ENCODE measurements at regions not wholly inside any gene's neighbourhood (a gene's known extent, or its start where the extent isn't known, plus 50 kb on each side); places are given as distances from the start of the nearest gene placed in this dataset.

- Histone ChIP-seq H3K4me3 (no peak overlapping the region), H3K27ac (no peak overlapping the region), H3K4me1 (no peaks in the 10 kb centered on the region), H3K9me3 (no peaks in the 10 kb centered on the region), H3K27me3 (no peaks in the 10 kb centered on the region), H3K36me3 (no peaks in the 10 kb centered on the region)
- no peak for FAIRE-seq
- intact Hi-C loops (cut with DNase I), result no loop called here
- no peak for TF ChIP-seq CTCF (IDR thresholded peaks at IDR 0.05)
- WGBS, 2 donors, result 94 to 97% methylated on average over 1 of the region's 1 CpG
- ATAC-seq, result no peak
- no peak for DNase-seq
Observed at GRCh38 chr12:27907766-27908165, 64.8 kb downstream of the PTHLH start.

- Histone ChIP-seq H3K27me3 (no peaks in the 10 kb centered on the region), H3K36me3 (no peaks in the 10 kb centered on the region), H3K4me3 (no peak overlapping the region), H3K4me1 (no peaks in the 10 kb centered on the region), H3K27ac (no peak overlapping the region), H3K9me3 (no peaks in the 10 kb centered on the region)
- DNase-seq, result no peak
- no peak for ATAC-seq
- intact Hi-C loops (cut with DNase I), result no loop called here
- FAIRE-seq, result no peak
- 92 to 94% methylated on average over 3 of the region's 3 CpGs for WGBS, 2 donors
- TF ChIP-seq CTCF (IDR thresholded peaks at IDR 0.05), result no peak
Observed at GRCh38 chr12:27906658-27907473, 65.7 kb downstream of the PTHLH start.

GRCh38 chr12:27906127-27906500 lies 66.4 kb downstream of the PTHLH start:
- H3K4me1 ChIP-seq, result no peaks in the 10 kb centered on the region
- H3K9me3 ChIP-seq, result no peaks in the 10 kb centered on the region
- DNase-seq (no peak), FAIRE-seq (no peak), ATAC-seq (no peak)
- 81 to 85% methylated on average over 3 of the region's 3 CpGs for WGBS, 2 donors
- intact Hi-C loops (cut with DNase I), result no loop called here
- no peak overlapping the region for H3K4me3 ChIP-seq
- H3K36me3 ChIP-seq, result no peaks in the 10 kb centered on the region
- H3K27ac ChIP-seq, result no peak overlapping the region
- no peak for TF ChIP-seq CTCF (IDR thresholded peaks at IDR 0.05)
- H3K27me3 ChIP-seq, result no peaks in the 10 kb centered on the region

- Histone ChIP-seq H3K4me3 (no peak overlapping the region), H3K27me3 (no peaks in the 10 kb centered on the region), H3K9me3 (no peaks in the 10 kb centered on the region), H3K27ac (no peak overlapping the region), H3K4me1 (no peaks in the 10 kb centered on the region), H3K36me3 (no peaks in the 10 kb centered on the region)
- DNase-seq, result no peak
- WGBS, 2 donors, result 73 to 77% methylated on average over 6 of the region's 6 CpGs
- intact Hi-C loops (cut with DNase I), result no loop called here
- ATAC-seq, result no peak
- no peak for FAIRE-seq
- no peak for TF ChIP-seq CTCF (IDR thresholded peaks at IDR 0.05)
Observed at GRCh38 chr12:27905285-27906126, 67.0 kb downstream of the PTHLH start.

GRCh38 chr12:27902651-27903050 lies 69.9 kb downstream of the PTHLH start:
- no peaks in the 10 kb centered on the region for H3K9me3 ChIP-seq
- ATAC-seq (no peak), FAIRE-seq (no peak), DNase-seq (no peak)
- no peak overlapping the region for H3K27ac ChIP-seq
- H3K27me3 ChIP-seq, result no peaks in the 10 kb centered on the region
- H3K4me3 ChIP-seq, result no peak overlapping the region
- WGBS, 2 donors, result 91 to 92% methylated on average over 3 of the region's 3 CpGs
- intact Hi-C loops (cut with DNase I), result no loop called here
- no peaks in the 10 kb centered on the region for H3K36me3 ChIP-seq
- H3K4me1 ChIP-seq, result no peaks in the 10 kb centered on the region
- no peak for TF ChIP-seq CTCF (IDR thresholded peaks at IDR 0.05)

All from pancreas (tissue), 10 donors.